ENCODE measurements at regions not wholly inside any gene's neighbourhood (a gene's known extent, or its start where the extent isn't known, plus 50 kb on each side); places are given as distances from the start of the nearest gene placed in this dataset.

DNA sequence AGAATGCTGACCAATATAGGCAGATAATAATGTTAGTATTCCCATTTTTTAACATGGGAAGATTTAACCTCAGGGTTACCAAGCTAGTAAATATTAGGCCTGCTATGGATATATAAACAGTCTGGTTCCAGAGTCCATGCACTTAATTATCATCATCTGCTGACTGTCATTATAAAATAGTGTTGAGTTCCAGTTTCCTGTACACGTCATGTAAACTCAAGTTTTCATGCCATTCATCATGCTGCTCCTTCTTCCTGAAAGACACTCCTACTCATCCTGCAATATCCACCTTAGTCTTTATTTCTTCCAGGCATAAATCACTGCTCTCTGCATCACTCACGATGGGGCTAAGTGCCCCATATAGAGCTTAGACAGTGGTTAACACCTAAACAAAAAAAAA, 420.8 kb upstream of the SPHKAP start:
- TF ChIP-seq, protein P1, sequence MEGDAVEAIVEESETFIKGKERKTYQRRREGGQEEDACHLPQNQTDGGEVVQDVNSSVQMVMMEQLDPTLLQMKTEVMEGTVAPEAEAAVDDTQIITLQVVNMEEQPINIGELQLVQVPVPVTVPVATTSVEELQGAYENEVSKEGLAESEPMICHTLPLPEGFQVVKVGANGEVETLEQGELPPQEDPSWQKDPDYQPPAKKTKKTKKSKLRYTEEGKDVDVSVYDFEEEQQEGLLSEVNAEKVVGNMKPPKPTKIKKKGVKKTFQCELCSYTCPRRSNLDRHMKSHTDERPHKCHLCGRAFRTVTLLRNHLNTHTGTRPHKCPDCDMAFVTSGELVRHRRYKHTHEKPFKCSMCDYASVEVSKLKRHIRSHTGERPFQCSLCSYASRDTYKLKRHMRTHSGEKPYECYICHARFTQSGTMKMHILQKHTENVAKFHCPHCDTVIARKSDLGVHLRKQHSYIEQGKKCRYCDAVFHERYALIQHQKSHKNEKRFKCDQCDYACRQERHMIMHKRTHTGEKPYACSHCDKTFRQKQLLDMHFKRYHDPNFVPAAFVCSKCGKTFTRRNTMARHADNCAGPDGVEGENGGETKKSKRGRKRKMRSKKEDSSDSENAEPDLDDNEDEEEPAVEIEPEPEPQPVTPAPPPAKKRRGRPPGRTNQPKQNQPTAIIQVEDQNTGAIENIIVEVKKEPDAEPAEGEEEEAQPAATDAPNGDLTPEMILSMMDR (IDR thresholded peaks at IDR 0.05): no peak
- TF ChIP-seq POLR2A (IDR thresholded peaks at IDR 0.05): no peak
- 69 to 83% methylated on average over 2 of the region's 2 CpGs for WGBS, 2 donors
- H3K27ac ChIP-seq: no peak overlapping the region
- no peaks in the 10 kb centered on the region for H3K4me1 ChIP-seq
- intact Hi-C loops (cut with DNase I): no loop called here
- H3K9me3 ChIP-seq: no peaks in the 10 kb centered on the region
- H3K27me3 ChIP-seq: no peaks in the 10 kb centered on the region
- no peaks in the 10 kb centered on the region for H3K36me3 ChIP-seq (replicated peaks in 1 of 2; ENCODE audit: insufficient read depth in 1 of 2, low read depth in 2 of 2)
- H3K4me3 ChIP-seq: no peak overlapping the region
- DNase-seq (no peak), ATAC-seq (no peak)

DNA sequence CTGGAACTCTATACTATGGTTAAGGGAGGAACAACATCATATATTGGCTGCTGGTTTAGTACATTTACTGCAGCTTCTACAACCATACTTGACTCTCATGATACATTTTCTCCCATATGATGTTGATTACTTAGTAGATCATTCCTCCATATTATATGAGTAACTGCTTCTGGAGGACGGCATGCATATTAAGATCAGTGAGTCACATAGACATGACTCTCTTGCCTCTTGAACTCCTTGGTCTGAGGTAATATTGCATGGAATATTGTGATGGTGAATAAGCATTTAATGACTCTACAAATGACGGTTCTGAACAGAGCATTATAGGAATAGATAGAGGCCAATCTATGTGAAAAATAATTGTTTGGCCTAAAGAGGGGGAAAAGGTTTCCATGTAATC, 418.8 kb upstream of the SPHKAP start:
- TF ChIP-seq POLR2A (IDR thresholded peaks at IDR 0.05): no peak
- TF ChIP-seq, protein P1 (IDR thresholded peaks at IDR 0.05): no peak
- 81 to 86% methylated on average over 2 of the region's 2 CpGs for WGBS, 2 donors
- no peaks in the 10 kb centered on the region for H3K9me3 ChIP-seq
- no peaks in the 10 kb centered on the region for H3K4me1 ChIP-seq
- no peaks in the 10 kb centered on the region for H3K36me3 ChIP-seq (replicated peaks in 1 of 2; ENCODE audit: insufficient read depth in 1 of 2, low read depth in 2 of 2)
- no peak overlapping the region for H3K4me3 ChIP-seq
- intact Hi-C loops (cut with DNase I): no loop called here
- no peak for DNase-seq
- ATAC-seq: no peak
- H3K27ac ChIP-seq: no peak overlapping the region
- H3K27me3 ChIP-seq: no peaks in the 10 kb centered on the region

- H3K36me3 ChIP-seq (replicated peaks in 1 of 2; ENCODE audit: insufficient read depth in 1 of 2, low read depth in 2 of 2): no peaks in the 10 kb centered on the region
- no peaks in the 10 kb centered on the region for H3K27me3 ChIP-seq
- intact Hi-C loops (cut with DNase I): no loop called here
- 86 to 93% methylated on average over 1 of the region's 1 CpG for WGBS, 2 donors
- no peak for ATAC-seq
- no peak for TF ChIP-seq POLR2A (IDR thresholded peaks at IDR 0.05)
- TF ChIP-seq, protein P1 (IDR thresholded peaks at IDR 0.05): no peak
- H3K9me3 ChIP-seq: no peaks in the 10 kb centered on the region
- H3K4me1 ChIP-seq: no peaks in the 10 kb centered on the region
- H3K4me3 ChIP-seq: no peak overlapping the region
- H3K27ac ChIP-seq: no peak overlapping the region
- no peak for DNase-seq
Measured at GRCh38 chr2:228599781-228600180, 418.3 kb upstream of the SPHKAP start.

DNA sequence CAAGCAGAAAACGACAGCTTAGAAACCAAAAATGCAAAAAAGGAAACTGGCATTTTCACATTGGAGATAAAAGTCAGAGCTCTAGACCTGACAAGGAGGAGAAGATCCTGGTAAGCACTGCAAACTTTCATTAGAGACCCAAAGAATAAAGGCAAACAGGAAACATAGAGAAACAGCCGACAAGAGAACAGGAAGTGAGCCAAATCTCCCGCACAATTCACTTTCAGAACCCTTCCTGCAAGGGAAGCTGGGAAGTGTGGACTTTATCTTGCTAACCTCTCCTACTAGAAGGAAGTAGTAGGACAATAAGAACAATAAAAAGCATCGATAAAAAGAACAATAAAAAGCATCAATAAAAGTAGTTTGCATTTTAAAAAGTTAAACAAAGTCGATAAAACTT, 417.8 kb upstream of the SPHKAP start:
- WGBS, 2 donors: 58 to 69% methylated on average over 5 of the region's 5 CpGs
- ATAC-seq: no peak
- H3K27me3 ChIP-seq: no peaks in the 10 kb centered on the region
- intact Hi-C loops (cut with DNase I): no loop called here
- TF ChIP-seq POLR2A (IDR thresholded peaks at IDR 0.05): no peak
- TF ChIP-seq, protein P1 (IDR thresholded peaks at IDR 0.05): no peak
- H3K36me3 ChIP-seq (replicated peaks in 1 of 2; ENCODE audit: insufficient read depth in 1 of 2, low read depth in 2 of 2): no peaks in the 10 kb centered on the region
- H3K4me1 ChIP-seq: no peaks in the 10 kb centered on the region
- DNase-seq: no peak
- no peak overlapping the region for H3K27ac ChIP-seq
- H3K9me3 ChIP-seq: no peaks in the 10 kb centered on the region
- no peak overlapping the region for H3K4me3 ChIP-seq

GRCh38 chr2:228597032-228597431, 415.5 kb upstream of the SPHKAP start:
- Histone ChIP-seq H3K4me1 (no peaks in the 10 kb centered on the region), H3K36me3 (replicated peaks in 1 of 2; ENCODE audit: insufficient read depth in 1 of 2, low read depth in 2 of 2) (no peaks in the 10 kb centered on the region), H3K9me3 (no peaks in the 10 kb centered on the region), H3K27ac (no peak overlapping the region), H3K4me3 (no peak overlapping the region), H3K27me3 (no peaks in the 10 kb centered on the region)
- TF ChIP-seq, protein P1 (IDR thresholded peaks at IDR 0.05): no peak
- no peak for TF ChIP-seq POLR2A (IDR thresholded peaks at IDR 0.05)
- ATAC-seq: no peak
- intact Hi-C loops (cut with DNase I): no loop called here
- WGBS, 2 donors: 0 to 2% methylated on average over 1 of the region's 1 CpG
- no peak for DNase-seq

Measured in body of pancreas (tissue), 4 donors.